A549 (cell line): ENCODE measurements at regions not wholly inside any gene's neighbourhood (a gene's known extent, or its start where the extent isn't known, plus 50 kb on each side); places are given as distances from the start of the nearest gene placed in this dataset.

ENCODE experiments used
- BHLHE40 ChIP-seq: IDR thresholded peaks from 2 replicates; pipeline ENCODE4 v1.6.1; 2012; ENCODE audit warnings: low read depth, low read length, inconsistent platforms
- CBX8 ChIP-seq: fragments of 200-600 bp; sonication (generic); IDR thresholded peaks from 2 replicates; pipeline ENCODE4 v1.6.1; 2016
- CHD2 ChIP-seq: fragments of 150-350 bp; IDR thresholded peaks from 2 replicates; pipeline ENCODE4 v1.6.1; 2014; ENCODE audit warnings: low read length; ENCODE audit not compliant: partially characterized antibody
- EP300 ChIP-seq, 2 experiments: fragments of >200 bp; sonication (Bioruptor Twin); formaldehyde crosslinking; IDR thresholded peaks; 2 replicates in 1 of 2; 3 replicates in 1 of 2; pipeline ENCODE4 v1.6.1; 2016 to 2017
- ESRRA ChIP-seq: fragments of 150-350 bp; IDR thresholded peaks from 2 replicates; pipeline ENCODE4 v1.6.1; 2014; ENCODE audit warnings: mild to moderate bottlenecking, low read length, borderline replicate concordance
- FOSL2 ChIP-seq, 2 experiments: fragments of 450-650 bp in 1 of 2; fragments of >200 bp in 1 of 2; sonication (Bioruptor Twin) in 1 of 2; formaldehyde crosslinking; IDR thresholded peaks; 2 replicates each; pipeline versions ENCODE4 v1.5.0 to v1.6.1; 2016 to 2020; ENCODE audit warnings: mild to moderate bottlenecking in 1 of 2, moderate library complexity in 1 of 2
- MAX ChIP-seq: IDR thresholded peaks from 2 replicates; pipeline ENCODE4 v1.6.1; 2012
- MYC ChIP-seq: IDR thresholded peaks from 2 replicates; pipeline ENCODE4 v1.6.1; 2012; ENCODE audit warnings: mild to moderate bottlenecking, inconsistent platforms, low read length, improper control_type of control experiment, borderline replicate concordance
- POLR2A ChIP-seq: IDR thresholded peaks from 2 replicates; pipeline ENCODE4 v1.6.1; 2012; ENCODE audit warnings: mild to moderate bottlenecking, low read length
- RFX5 ChIP-seq: fragments of 450-650 bp; IDR thresholded peaks from 2 replicates; pipeline ENCODE4 v1.7.1; 2014; ENCODE audit warnings: antibody characterized with exemption, mild to moderate bottlenecking, moderate library complexity
- SMC3 ChIP-seq: fragments of >200 bp; sonication (Bioruptor Twin); formaldehyde crosslinking; IDR thresholded peaks from 3 replicates; pipeline ENCODE4 v1.6.1; 2018; ENCODE audit warnings: inconsistent platforms
- USF2 ChIP-seq: fragments of 450-650 bp; IDR thresholded peaks from 2 replicates; pipeline ENCODE4 v1.6.1; 2014; ENCODE audit warnings: antibody characterized with exemption
- TF ChIP-seq, protein P1 (sequence below): fragments of >200 bp; sonication (Bioruptor Twin); formaldehyde crosslinking; IDR thresholded peaks from 3 replicates; pipeline ENCODE4 v1.5.1; 2016
- TF ChIP-seq, protein P2 (sequence below): fragments of 250-450 bp; sonication (Bioruptor Pico); IDR thresholded peaks from 2 replicates; pipeline ENCODE4 v1.5.0; 2021; ENCODE audit warnings: mild to moderate bottlenecking, moderate library complexity, borderline replicate concordance

GRCh38 chr11:11065396-11065795, 207.5 kb upstream of the ZBED5 start:
- TF ChIP-seq, protein P1, sequence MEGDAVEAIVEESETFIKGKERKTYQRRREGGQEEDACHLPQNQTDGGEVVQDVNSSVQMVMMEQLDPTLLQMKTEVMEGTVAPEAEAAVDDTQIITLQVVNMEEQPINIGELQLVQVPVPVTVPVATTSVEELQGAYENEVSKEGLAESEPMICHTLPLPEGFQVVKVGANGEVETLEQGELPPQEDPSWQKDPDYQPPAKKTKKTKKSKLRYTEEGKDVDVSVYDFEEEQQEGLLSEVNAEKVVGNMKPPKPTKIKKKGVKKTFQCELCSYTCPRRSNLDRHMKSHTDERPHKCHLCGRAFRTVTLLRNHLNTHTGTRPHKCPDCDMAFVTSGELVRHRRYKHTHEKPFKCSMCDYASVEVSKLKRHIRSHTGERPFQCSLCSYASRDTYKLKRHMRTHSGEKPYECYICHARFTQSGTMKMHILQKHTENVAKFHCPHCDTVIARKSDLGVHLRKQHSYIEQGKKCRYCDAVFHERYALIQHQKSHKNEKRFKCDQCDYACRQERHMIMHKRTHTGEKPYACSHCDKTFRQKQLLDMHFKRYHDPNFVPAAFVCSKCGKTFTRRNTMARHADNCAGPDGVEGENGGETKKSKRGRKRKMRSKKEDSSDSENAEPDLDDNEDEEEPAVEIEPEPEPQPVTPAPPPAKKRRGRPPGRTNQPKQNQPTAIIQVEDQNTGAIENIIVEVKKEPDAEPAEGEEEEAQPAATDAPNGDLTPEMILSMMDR = no peak
- TF ChIP-seq POLR2A (no peak), USF2 (no peak), MYC (no peak), CBX8 (no peak), BHLHE40 (no peak), CHD2 (no peak), EP300 (IDR thresholded peaks at IDR 0.05) (no peak), SMC3 (no peak), FOSL2 (IDR thresholded peaks at IDR 0.05) (no peak), FOSL2 (CRISPR knock-in tag; IDR thresholded peaks at IDR 0.05) (no peak), ESRRA (no peak), MAX (no peak), RFX5 (no peak)
- TF ChIP-seq, protein P2, sequence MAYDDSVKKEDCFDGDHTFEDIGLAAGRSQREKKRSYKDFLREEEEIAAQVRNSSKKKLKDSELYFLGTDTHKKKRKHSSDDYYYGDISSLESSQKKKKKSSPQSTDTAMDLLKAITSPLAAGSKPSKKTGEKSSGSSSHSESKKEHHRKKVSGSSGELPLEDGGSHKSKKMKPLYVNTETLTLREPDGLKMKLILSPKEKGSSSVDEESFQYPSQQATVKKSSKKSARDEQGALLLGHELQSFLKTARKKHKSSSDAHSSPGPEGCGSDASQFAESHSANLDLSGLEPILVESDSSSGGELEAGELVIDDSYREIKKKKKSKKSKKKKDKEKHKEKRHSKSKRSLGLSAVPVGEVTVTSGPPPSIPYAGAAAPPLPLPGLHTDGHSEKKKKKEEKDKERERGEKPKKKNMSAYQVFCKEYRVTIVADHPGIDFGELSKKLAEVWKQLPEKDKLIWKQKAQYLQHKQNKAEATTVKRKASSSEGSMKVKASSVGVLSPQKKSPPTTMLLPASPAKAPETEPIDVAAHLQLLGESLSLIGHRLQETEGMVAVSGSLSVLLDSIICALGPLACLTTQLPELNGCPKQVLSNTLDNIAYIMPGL (CRISPR knock-in tag) = no peak
